Uterus (tissue), 3 donors: ENCODE measurements at regions not wholly inside any gene's neighbourhood (a gene's known extent, or its start where the extent isn't known, plus 50 kb on each side); places are given as distances from the start of the nearest gene placed in this dataset.

Experiments
- DNase-seq, 2 donors: peaks; one replicate each; pipeline ENCODE4 v3.0.0-alpha.2; 2019 to 2020
- H3K27ac ChIP-seq, 2 donors: fragments of 200-600 bp; sonication (generic); 1 replicate in 1 of 2; 2 replicates in 1 of 2; pipeline ENCODE4 v1.5.1; 2016 to 2018
- H3K27me3 ChIP-seq, 2 donors: fragments of 200-600 bp; sonication (generic); one replicate each; pipeline ENCODE4 v1.5.1; 2018 to 2019; ENCODE audit warnings: control low read depth in 1 of 2
- H3K36me3 ChIP-seq, 2 donors: fragments of 200-600 bp; sonication (generic); one replicate each; pipeline ENCODE4 v1.5.1; 2019; ENCODE audit warnings: control low read depth in 1 of 2
- H3K4me1 ChIP-seq, 2 donors: fragments of 200-600 bp; sonication (generic); one replicate each; pipeline ENCODE4 v1.5.1; 2018 to 2019; ENCODE audit warnings: control low read depth in 1 of 2
- H3K4me3 ChIP-seq, 2 donors: fragments of 200-600 bp; sonication (generic); 1 replicate in 1 of 2; 2 replicates in 1 of 2; pipeline ENCODE4 v1.5.1; 2018 to 2019; ENCODE audit warnings: mild to moderate bottlenecking in 1 of 2
- H3K9me3 ChIP-seq, 2 donors: fragments of 200-600 bp; sonication (generic); one replicate each; pipeline ENCODE4 v1.5.1; 2019; ENCODE audit warnings: control low read depth in 1 of 2
- POLR2A ChIP-seq, 2 donors: fragments of 450-650 bp; IDR thresholded peaks; one replicate each; pipeline ENCODE4 v1.6.1; 2016; ENCODE audit warnings: antibody characterized with exemption in 2 of 2, mild to moderate bottlenecking in 1 of 2, moderate library complexity in 1 of 2
- intact Hi-C: fragments of 100-400 bp; cut with DNase I; formaldehyde crosslinking; loops from one replicate; pipeline ENCODE4 v1.15.1; 2023; ENCODE audit warnings: low total_unique reads
- TF ChIP-seq, protein P1 (sequence below), 4 experiments: fragments of 200-600 bp in 2 of 4; fragments of 450-650 bp in 2 of 4; sonication (generic) in 2 of 4; IDR thresholded peaks; one replicate each; pipeline ENCODE4 v1.5.1; 2016 to 2019; ENCODE audit warnings: antibody characterized with exemption in 4 of 4, mild to moderate bottlenecking in 2 of 4, moderate library complexity in 1 of 4
- donor health status: DM: yes; HTN: yes; CAD: no.

DNA sequence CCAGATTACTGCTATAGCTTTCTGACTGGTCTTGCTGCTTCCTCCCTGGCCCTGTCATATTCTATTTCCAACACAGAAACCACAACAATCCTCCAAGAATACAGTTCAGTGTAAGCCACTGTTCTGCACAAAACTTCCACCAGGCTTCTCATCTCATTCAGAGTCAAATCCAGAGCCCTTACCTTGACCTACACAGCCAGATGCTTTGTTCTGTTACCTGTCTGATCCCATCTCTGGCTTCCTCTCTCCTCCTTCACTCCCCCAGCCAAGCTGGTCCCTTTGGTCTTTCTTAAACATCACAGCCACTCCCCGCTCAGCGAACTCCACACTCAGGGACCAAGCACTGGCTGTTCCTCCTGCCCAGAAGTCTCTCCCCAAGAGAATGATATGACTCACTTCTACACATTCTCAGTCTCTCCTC lies 84.8 kb upstream of the BMP2K start:
- no peaks in the 10 kb centered on the region for H3K27me3 ChIP-seq
- no peaks in the 10 kb centered on the region for H3K4me1 ChIP-seq
- H3K4me3 ChIP-seq, result no peak overlapping the region
- no peaks in the 10 kb centered on the region for H3K9me3 ChIP-seq
- TF ChIP-seq, protein P1, sequence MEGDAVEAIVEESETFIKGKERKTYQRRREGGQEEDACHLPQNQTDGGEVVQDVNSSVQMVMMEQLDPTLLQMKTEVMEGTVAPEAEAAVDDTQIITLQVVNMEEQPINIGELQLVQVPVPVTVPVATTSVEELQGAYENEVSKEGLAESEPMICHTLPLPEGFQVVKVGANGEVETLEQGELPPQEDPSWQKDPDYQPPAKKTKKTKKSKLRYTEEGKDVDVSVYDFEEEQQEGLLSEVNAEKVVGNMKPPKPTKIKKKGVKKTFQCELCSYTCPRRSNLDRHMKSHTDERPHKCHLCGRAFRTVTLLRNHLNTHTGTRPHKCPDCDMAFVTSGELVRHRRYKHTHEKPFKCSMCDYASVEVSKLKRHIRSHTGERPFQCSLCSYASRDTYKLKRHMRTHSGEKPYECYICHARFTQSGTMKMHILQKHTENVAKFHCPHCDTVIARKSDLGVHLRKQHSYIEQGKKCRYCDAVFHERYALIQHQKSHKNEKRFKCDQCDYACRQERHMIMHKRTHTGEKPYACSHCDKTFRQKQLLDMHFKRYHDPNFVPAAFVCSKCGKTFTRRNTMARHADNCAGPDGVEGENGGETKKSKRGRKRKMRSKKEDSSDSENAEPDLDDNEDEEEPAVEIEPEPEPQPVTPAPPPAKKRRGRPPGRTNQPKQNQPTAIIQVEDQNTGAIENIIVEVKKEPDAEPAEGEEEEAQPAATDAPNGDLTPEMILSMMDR (IDR thresholded peaks at IDR 0.05), result no peak
- TF ChIP-seq POLR2A (IDR thresholded peaks at IDR 0.05), result no peak
- DNase-seq, result no peak
- intact Hi-C loops, result no loop called here
- H3K27ac ChIP-seq, result no peak overlapping the region
- H3K36me3 ChIP-seq, result no peaks in the 10 kb centered on the region

DNA sequence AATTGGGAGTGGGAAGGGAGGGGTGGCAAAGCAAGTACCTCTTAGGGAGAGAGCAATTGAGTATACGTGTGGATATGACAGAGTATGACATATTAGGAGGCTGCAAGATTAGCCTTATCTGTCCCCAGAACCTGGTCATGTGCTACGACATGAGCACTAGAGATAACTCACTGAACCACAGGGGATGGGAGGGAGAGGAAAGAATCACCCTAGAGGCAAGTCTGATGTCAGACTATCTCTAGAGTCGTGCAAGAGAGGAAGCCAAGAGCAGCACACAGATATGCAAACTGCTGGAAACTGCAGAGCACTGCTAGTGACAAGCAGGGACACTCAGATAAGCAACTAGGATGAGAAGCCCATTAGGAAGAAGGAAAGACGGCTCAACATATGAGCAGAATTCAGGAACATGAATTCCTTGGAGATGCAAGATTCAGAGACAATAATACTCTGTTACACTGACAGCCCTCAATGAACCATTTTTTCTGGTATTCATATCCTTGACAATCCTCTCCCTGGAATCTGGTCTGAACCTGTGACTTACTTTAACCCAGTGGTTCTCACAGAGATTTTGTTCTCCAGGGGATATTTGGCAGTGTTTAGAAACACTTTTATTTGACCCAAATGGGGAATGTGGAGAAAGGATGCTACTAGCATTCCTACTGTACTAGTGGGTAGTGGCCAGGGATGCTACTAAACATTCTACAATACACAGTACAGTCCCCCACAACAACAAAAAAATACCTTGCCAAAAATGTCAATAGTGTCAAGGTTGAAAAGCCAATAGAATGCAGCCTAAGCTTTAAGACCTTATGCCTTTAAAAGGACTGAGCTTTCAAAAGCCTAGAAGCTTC lies 84.0 kb upstream of the BMP2K start:
- H3K27me3 ChIP-seq, result no peaks in the 10 kb centered on the region
- TF ChIP-seq POLR2A (IDR thresholded peaks at IDR 0.05), result no peak
- TF ChIP-seq, protein P1 (IDR thresholded peaks at IDR 0.05), result no peak
- no peak overlapping the region for H3K4me3 ChIP-seq
- intact Hi-C loops, result no loop called here
- H3K9me3 ChIP-seq, result no peaks in the 10 kb centered on the region
- H3K27ac ChIP-seq, result no peak overlapping the region
- H3K36me3 ChIP-seq, result no peaks in the 10 kb centered on the region
- no peak for DNase-seq
- H3K4me1 ChIP-seq, result no peaks in the 10 kb centered on the region

DNA sequence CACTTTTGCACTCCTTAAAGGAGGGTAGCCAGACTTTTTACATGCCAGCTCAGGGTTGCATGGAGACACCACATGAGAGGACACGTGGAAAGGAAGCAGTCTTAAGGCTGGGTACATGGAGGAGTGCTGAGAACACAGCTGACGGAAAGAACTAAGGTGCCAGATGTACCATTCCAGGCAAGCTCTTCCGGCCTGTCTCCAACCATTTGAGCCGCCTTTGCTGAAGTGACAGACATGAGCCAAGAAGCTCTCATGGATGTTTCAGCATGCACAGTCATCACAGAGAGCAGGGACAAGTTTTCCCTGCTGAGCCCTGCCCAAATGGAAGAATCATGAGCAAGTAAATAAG lies 83.4 kb upstream of the BMP2K start:
- Histone ChIP-seq H3K9me3 (no peaks in the 10 kb centered on the region), H3K27me3 (no peaks in the 10 kb centered on the region), H3K36me3 (no peaks in the 10 kb centered on the region), H3K4me3 (no peak overlapping the region), H3K4me1 (no peaks in the 10 kb centered on the region), H3K27ac (no peak overlapping the region)
- TF ChIP-seq POLR2A (IDR thresholded peaks at IDR 0.05), result no peak
- TF ChIP-seq, protein P1 (IDR thresholded peaks at IDR 0.05), result no peak
- DNase-seq, result no peak
- intact Hi-C loops, result no loop called here

DNA sequence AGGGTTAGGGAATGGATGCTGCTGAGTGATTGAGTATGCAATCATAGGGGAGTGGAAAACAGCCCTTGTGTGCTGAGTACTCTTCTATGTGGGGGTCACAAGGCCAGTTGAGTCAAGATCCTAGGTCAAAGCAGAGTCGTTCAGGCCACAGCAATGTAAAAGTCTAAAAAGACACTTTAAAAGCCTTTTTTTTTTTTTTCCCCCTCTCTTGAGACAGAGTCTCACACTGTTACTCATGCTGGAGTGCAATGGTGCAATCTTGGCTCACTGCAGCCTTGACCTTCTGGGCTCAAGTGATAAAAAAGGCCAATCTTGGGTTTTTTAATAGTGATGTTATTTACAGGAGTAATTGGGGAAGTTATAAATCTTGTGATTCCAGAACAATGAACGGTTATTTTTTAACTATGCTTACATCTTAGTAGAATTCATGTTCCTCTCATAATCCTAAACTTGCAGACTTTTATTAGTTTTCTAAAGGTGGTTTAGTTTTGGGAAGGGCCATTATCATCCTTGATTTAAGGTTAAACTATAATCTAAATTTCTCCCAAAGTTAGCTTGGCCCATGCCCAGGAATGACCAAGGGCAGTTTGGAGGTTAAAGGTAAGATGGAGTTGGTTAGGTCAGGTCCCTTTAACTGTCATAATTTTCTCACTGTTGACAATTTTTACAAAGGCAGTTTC lies 82.2 kb upstream of the BMP2K start:
- intact Hi-C loops, result no loop called here
- TF ChIP-seq, protein P1 (IDR thresholded peaks at IDR 0.05), result no peak
- TF ChIP-seq POLR2A (IDR thresholded peaks at IDR 0.05), result no peak
- H3K27ac ChIP-seq, result no peak overlapping the region
- DNase-seq, result no peak
- H3K36me3 ChIP-seq, result no peaks in the 10 kb centered on the region
- H3K27me3 ChIP-seq, result no peaks in the 10 kb centered on the region
- no peak overlapping the region for H3K4me3 ChIP-seq
- no peaks in the 10 kb centered on the region for H3K4me1 ChIP-seq
- no peaks in the 10 kb centered on the region for H3K9me3 ChIP-seq

DNA sequence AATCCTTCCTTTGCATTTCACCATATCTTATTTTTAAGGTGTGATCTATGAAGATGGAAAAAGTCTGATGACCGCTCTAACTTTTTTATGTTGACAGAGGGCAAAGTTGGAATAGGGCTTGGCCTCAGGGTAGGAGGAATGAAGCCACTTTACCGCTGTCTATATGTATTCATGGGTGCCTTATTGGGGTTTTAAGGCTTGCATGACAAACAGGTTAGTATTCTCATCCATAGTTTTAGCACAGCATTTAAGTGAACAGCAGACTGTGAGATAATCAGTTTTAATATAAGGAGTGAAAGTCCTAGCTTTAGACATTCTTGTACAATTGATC lies 81.7 kb upstream of the BMP2K start:
- Histone ChIP-seq H3K36me3 (no peaks in the 10 kb centered on the region), H3K27ac (no peak overlapping the region), H3K4me3 (no peak overlapping the region), H3K9me3 (no peaks in the 10 kb centered on the region), H3K4me1 (no peaks in the 10 kb centered on the region), H3K27me3 (no peaks in the 10 kb centered on the region)
- DNase-seq, result no peak
- no peak for TF ChIP-seq POLR2A (IDR thresholded peaks at IDR 0.05)
- TF ChIP-seq, protein P1 (IDR thresholded peaks at IDR 0.05), result no peak
- intact Hi-C loops, result no loop called here
